Stimulated activated CD8-positive, alpha-beta memory T cell treated with anti-CD3 and anti-CD28 coated beads, Interleukin-4, amount 100 ng/mL, for 48 hours (primary cell): ENCODE measurements at regions not wholly inside any gene's neighbourhood (a gene's known extent, or its start where the extent isn't known, plus 50 kb on each side); places are given as distances from the start of the nearest gene placed in this dataset.
"Not testable (repeated sequence)": the region's sequence is repeated elsewhere in the genome, so short reads cannot be mapped to it uniquely, and the experiment has no call there.

Experiments
- DNase-seq: peaks from one replicate; pipeline ENCODE4 v3.0.0-alpha.2; 2020

GRCh38 chr2:91525587-91525986 lies 2834.1 kb downstream of the RPIA start:
- not testable (repeated sequence) for DNase-seq

GRCh38 chr2:91526083-91526482 lies 2834.6 kb downstream of the RPIA start:
- not testable (repeated sequence) for DNase-seq

GRCh38 chr2:91527056-91527455 lies 2835.6 kb downstream of the RPIA start:
- not testable (repeated sequence) for DNase-seq

- DNase-seq = not testable (repeated sequence)
Observed at GRCh38 chr2:91527491-91528031, 2836.1 kb downstream of the RPIA start.

GRCh38 chr2:91528361-91528760 lies 2836.9 kb downstream of the RPIA start:
- DNase-seq = not testable (repeated sequence)

- DNase-seq = not testable (repeated sequence)
Observed at GRCh38 chr2:91536109-91536508, 2844.6 kb downstream of the RPIA start.

GRCh38 chr2:91536549-91537263 lies 2845.2 kb downstream of the RPIA start:
- not testable (repeated sequence) for DNase-seq

- not testable (repeated sequence) for DNase-seq
Observed at GRCh38 chr2:91549316-91549715, 2857.8 kb downstream of the RPIA start.

- not testable (repeated sequence) for DNase-seq
Observed at GRCh38 chr2:91558234-91558633, 2866.8 kb downstream of the RPIA start.

- DNase-seq = not testable (repeated sequence)
Observed at GRCh38 chr2:91559269-91559668, 2867.8 kb downstream of the RPIA start.

GRCh38 chr2:91559886-91560614 lies 2868.6 kb downstream of the RPIA start:
- not testable (repeated sequence) for DNase-seq

- DNase-seq = not testable (repeated sequence)
Observed at GRCh38 chr2:91562184-91562583, 2870.7 kb downstream of the RPIA start.

GRCh38 chr2:91564700-91565099 lies 2873.2 kb downstream of the RPIA start:
- DNase-seq = not testable (repeated sequence)

- not testable (repeated sequence) for DNase-seq
Observed at GRCh38 chr2:91565689-91566430, 2874.4 kb downstream of the RPIA start.

- not testable (repeated sequence) for DNase-seq
Observed at GRCh38 chr2:91566611-91567010, 2875.1 kb downstream of the RPIA start.

GRCh38 chr2:91567546-91568335 lies 2876.3 kb downstream of the RPIA start:
- not testable (repeated sequence) for DNase-seq

GRCh38 chr2:91568391-91569338 lies 2877.2 kb downstream of the RPIA start:
- not testable (repeated sequence) for DNase-seq

- not testable (repeated sequence) for DNase-seq
Observed at GRCh38 chr2:91571239-91571923, 2879.9 kb downstream of the RPIA start.

- DNase-seq = not testable (repeated sequence)
Observed at GRCh38 chr2:91573018-91573417, 2881.5 kb downstream of the RPIA start.

GRCh38 chr2:91573755-91574154 lies 2882.3 kb downstream of the RPIA start:
- not testable (repeated sequence) for DNase-seq
